ENCODE measurements at regions not wholly inside any gene's neighbourhood (a gene's known extent, or its start where the extent isn't known, plus 50 kb on each side); places are given as distances from the start of the nearest gene placed in this dataset.

DNA sequence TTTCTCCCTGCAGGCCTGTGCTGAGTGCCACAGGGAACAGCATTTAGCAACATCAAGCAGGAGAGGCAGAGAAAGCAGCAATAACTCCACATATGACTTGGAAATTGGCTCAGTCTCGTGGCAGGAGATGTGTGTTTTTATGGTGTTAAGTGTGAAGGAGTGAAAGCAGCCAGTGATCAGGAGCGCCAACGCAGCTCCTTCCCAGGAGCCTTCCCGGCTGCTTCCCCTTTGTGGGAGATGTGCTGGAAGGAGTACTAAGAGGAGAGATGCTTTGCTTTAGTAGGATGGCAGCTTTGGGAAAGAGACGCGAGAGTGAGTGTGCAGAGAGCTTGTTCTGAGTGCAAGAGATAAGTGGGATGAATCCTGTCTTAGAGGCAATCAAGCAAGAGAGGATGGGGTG lies 54.7 kb upstream of the KIRREL3 start:
- Histone ChIP-seq H3K27ac (ENCODE audit: low read length in 2 of 2) (no peak overlapping the region), H4K20me1 (ENCODE audit: control insufficient read depth, insufficient read depth, low read length, poor library complexity, severe bottlenecking) (no peaks in the 10 kb centered on the region), H3K27me3 (replicated peaks in 1 of 4; ENCODE audit: control extremely low read depth in 1 of 4, control insufficient read depth in 3 of 4, insufficient read depth in 4 of 4, low read length in 3 of 4) (no peaks in the 10 kb centered on the region), H3K4me1 (ENCODE audit: control insufficient read depth in 2 of 2, insufficient read depth in 2 of 2, low read length in 2 of 2) (no peaks in the 10 kb centered on the region), H3K9me3 (ENCODE audit: control extremely low read depth in 1 of 3, control insufficient read depth in 2 of 3, insufficient read depth in 1 of 3, low read length in 2 of 3) (peaks cover 0 to 4% (median 0%) of the 10 kb centered on the region in 3 donors), H3K4me2 (replicated peaks; ENCODE audit: low read depth, low read length, poor library complexity, severe bottlenecking) (no peak overlapping the region), H3K36me3 (replicated peaks in 1 of 2; ENCODE audit: control extremely low read depth in 1 of 2, control insufficient read depth in 1 of 2, extremely low read depth in 1 of 2, insufficient read depth in 2 of 2, low read length in 1 of 2) (no peaks in the 10 kb centered on the region), H3K9ac (ENCODE audit: low read length) (no peak overlapping the region), H2AFZ (ENCODE audit: insufficient read depth, low read depth, low read length, poor library complexity, severe bottlenecking) (no peak overlapping the region), H3K4me3 (ENCODE audit: control extremely low read depth in 1 of 5, extremely low read depth in 1 of 5, insufficient read depth in 1 of 5, low read depth in 2 of 5, low read length in 4 of 5) (no peak overlapping the region), H3K79me2 (ENCODE audit: control insufficient read depth, insufficient read depth, low read length) (no peaks in the 10 kb centered on the region)
- ATAC-seq (ENCODE audit: low read depth) (no peak), DNase-seq (no peak)
- ChIA-PET POLR2A (no interaction called here), CTCF (no interaction called here)
- no peaks in the 10 kb centered on the region for H3K27me3 Mint-ChIP-seq
- no peaks in the 10 kb centered on the region for H3K4me1 Mint-ChIP-seq
- WGBS (ENCODE audit: insufficient coverage): 80% methylated on average over 5 of the region's 6 CpGs
- TF ChIP-seq EZH2 (IDR thresholded peaks at IDR 0.05; ENCODE audit: borderline replicate concordance, insufficient read depth, low read depth, low read length, poor library complexity, severe bottlenecking): no peak
- TF ChIP-seq, protein P1, sequence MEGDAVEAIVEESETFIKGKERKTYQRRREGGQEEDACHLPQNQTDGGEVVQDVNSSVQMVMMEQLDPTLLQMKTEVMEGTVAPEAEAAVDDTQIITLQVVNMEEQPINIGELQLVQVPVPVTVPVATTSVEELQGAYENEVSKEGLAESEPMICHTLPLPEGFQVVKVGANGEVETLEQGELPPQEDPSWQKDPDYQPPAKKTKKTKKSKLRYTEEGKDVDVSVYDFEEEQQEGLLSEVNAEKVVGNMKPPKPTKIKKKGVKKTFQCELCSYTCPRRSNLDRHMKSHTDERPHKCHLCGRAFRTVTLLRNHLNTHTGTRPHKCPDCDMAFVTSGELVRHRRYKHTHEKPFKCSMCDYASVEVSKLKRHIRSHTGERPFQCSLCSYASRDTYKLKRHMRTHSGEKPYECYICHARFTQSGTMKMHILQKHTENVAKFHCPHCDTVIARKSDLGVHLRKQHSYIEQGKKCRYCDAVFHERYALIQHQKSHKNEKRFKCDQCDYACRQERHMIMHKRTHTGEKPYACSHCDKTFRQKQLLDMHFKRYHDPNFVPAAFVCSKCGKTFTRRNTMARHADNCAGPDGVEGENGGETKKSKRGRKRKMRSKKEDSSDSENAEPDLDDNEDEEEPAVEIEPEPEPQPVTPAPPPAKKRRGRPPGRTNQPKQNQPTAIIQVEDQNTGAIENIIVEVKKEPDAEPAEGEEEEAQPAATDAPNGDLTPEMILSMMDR (IDR thresholded peaks at IDR 0.05): no peak
- no peak overlapping the region for H3K27ac Mint-ChIP-seq
- H3K4me3 Mint-ChIP-seq: no peak overlapping the region
- no peaks in the 10 kb centered on the region for H3K9me3 Mint-ChIP-seq (ENCODE audit: insufficient read depth)
- intact Hi-C loops (cut with micrococcal nuclease): no loop called here

DNA sequence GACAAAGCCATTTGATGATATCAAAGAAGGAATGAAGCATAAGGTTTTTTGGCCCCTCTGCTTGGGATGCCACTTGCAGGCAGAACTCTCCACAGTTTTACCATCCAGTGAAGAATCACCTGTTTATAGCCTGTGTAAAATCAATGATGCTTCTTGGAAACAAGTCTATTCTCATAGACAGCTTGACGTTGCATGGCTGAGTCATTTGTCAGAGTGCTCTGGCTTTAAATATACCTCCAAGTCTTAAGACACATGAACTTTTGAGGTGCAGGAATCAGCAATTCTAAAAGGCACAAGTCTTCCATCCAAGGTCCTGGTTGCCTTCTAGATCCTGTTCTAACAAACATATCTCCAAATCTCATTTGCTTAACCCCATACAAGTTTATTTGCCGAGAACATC lies 53.6 kb upstream of the KIRREL3 start:
- H4K20me1 ChIP-seq (ENCODE audit: control insufficient read depth, insufficient read depth, low read length, poor library complexity, severe bottlenecking): no peaks in the 10 kb centered on the region
- H2AFZ ChIP-seq (ENCODE audit: insufficient read depth, low read depth, low read length, poor library complexity, severe bottlenecking): no peak overlapping the region
- H3K4me1 ChIP-seq (ENCODE audit: control insufficient read depth in 2 of 2, insufficient read depth in 2 of 2, low read length in 2 of 2): no peaks in the 10 kb centered on the region
- H3K9me3 Mint-ChIP-seq (ENCODE audit: insufficient read depth): no peaks in the 10 kb centered on the region
- no peak overlapping the region for H3K4me3 Mint-ChIP-seq
- no peaks in the 10 kb centered on the region for H3K27me3 ChIP-seq (replicated peaks in 1 of 4; ENCODE audit: control extremely low read depth in 1 of 4, control insufficient read depth in 3 of 4, insufficient read depth in 4 of 4, low read length in 3 of 4)
- H3K4me3 ChIP-seq (ENCODE audit: control extremely low read depth in 1 of 5, extremely low read depth in 1 of 5, insufficient read depth in 1 of 5, low read depth in 2 of 5, low read length in 4 of 5): no peak overlapping the region
- no peak for ATAC-seq (ENCODE audit: low read depth)
- TF ChIP-seq, protein P1 (IDR thresholded peaks at IDR 0.05): no peak
- TF ChIP-seq EZH2 (IDR thresholded peaks at IDR 0.05; ENCODE audit: borderline replicate concordance, insufficient read depth, low read depth, low read length, poor library complexity, severe bottlenecking): no peak
- no peaks in the 10 kb centered on the region for H3K4me1 Mint-ChIP-seq
- H3K27ac Mint-ChIP-seq: no peak overlapping the region
- H3K36me3 ChIP-seq (replicated peaks in 1 of 2; ENCODE audit: control extremely low read depth in 1 of 2, control insufficient read depth in 1 of 2, extremely low read depth in 1 of 2, insufficient read depth in 2 of 2, low read length in 1 of 2): no peaks in the 10 kb centered on the region
- no peak for DNase-seq
- H3K4me2 ChIP-seq (replicated peaks; ENCODE audit: low read depth, low read length, poor library complexity, severe bottlenecking): no peak overlapping the region
- no peak overlapping the region for H3K9ac ChIP-seq (ENCODE audit: low read length)
- intact Hi-C loops (cut with micrococcal nuclease): no loop called here
- peaks cover 0 to 6% (median 0%) of the 10 kb centered on the region in 3 donors for H3K9me3 ChIP-seq (ENCODE audit: control extremely low read depth in 1 of 3, control insufficient read depth in 2 of 3, insufficient read depth in 1 of 3, low read length in 2 of 3)
- WGBS (ENCODE audit: insufficient coverage): 90% methylated on average over 1 of the region's 2 CpGs
- CTCF ChIA-PET: no interaction called here
- H3K27me3 Mint-ChIP-seq: no peaks in the 10 kb centered on the region
- POLR2A ChIA-PET: no interaction called here
- no peak overlapping the region for H3K27ac ChIP-seq (ENCODE audit: low read length in 2 of 2)
- H3K79me2 ChIP-seq (ENCODE audit: control insufficient read depth, insufficient read depth, low read length): no peaks in the 10 kb centered on the region

Data from B cell (primary cell).